ENCODE measurements at regions not wholly inside any gene's neighbourhood (a gene's known extent, or its start where the extent isn't known, plus 50 kb on each side); places are given as distances from the start of the nearest gene placed in this dataset.

DNA sequence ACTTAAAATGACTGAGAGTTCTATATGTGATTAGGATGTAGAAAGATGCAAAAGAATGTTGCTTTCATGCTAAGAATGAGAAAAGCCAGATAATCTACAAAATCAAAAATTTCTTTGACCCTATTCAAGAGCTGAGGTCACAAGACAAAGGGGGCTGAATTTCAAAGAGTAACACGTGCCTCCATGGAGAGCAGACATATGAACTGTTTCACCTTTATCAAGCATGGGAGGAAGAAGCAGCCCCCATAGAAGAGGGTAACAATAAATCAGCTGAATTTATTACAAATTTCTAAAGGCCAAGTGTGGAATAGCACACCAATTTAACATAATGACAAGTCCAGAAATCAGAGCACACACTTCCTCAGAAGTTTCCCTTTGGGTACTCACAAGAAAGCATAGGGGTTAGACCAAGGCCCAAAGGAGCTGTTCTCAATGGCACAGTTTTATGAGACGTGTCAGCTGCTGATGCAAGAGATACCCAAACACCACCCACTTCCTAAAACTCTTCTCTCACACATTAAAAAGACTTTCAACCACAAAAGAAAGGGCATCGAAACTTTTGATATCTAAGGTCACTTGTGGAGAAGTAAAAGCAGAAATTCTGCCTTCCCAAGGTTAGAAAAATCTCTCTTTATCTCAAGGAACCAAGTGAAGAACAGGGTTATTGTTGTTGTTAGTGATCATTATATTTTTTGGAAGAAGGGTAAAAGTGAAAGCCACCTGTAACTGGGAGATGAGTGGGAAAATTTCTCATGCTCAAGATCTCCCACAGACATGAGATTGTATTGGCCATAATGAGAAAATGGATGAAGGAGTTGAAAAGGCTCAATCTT, 950.1 kb downstream of the TRIB2 start:
- no peak for TF ChIP-seq CTCF (IDR thresholded peaks at IDR 0.05; ENCODE audit: extremely low read depth in 1 of 2, insufficient read depth in 1 of 2, low read depth in 1 of 2, low read length in 2 of 2)
- TF ChIP-seq EZH2 (IDR thresholded peaks at IDR 0.05; ENCODE audit: borderline replicate concordance, low read depth, low read length, severe bottlenecking), result no peak
- TF ChIP-seq, protein P1, sequence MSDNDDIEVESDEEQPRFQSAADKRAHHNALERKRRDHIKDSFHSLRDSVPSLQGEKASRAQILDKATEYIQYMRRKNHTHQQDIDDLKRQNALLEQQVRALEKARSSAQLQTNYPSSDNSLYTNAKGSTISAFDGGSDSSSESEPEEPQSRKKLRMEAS (IDR thresholded peaks at IDR 0.05; ENCODE audit: insufficient read depth, insufficient read length), result no peak
- TF ChIP-seq POLR2AphosphoS5 (IDR thresholded peaks at IDR 0.05; ENCODE audit: insufficient read depth, low read depth, low read length), result no peak

All from endothelial cell of umbilical vein (primary cell).